CD4-positive, alpha-beta T cell treated with Interleukin-6 at 100 ng/mL for 8 hours (primary cell): ENCODE measurements at regions not wholly inside any gene's neighbourhood (a gene's known extent, or its start where the extent isn't known, plus 50 kb on each side); places are given as distances from the start of the nearest gene placed in this dataset.
"Not testable (repeated sequence)": the region's sequence is repeated elsewhere in the genome, so short reads cannot be mapped to it uniquely, and the experiment has no call there.

Experiments used
- DNase-seq: peaks from one replicate; pipeline ENCODE4 v3.0.0-alpha.2; 2020; ENCODE audit warnings: mixed read lengths, low spot score

DNA sequence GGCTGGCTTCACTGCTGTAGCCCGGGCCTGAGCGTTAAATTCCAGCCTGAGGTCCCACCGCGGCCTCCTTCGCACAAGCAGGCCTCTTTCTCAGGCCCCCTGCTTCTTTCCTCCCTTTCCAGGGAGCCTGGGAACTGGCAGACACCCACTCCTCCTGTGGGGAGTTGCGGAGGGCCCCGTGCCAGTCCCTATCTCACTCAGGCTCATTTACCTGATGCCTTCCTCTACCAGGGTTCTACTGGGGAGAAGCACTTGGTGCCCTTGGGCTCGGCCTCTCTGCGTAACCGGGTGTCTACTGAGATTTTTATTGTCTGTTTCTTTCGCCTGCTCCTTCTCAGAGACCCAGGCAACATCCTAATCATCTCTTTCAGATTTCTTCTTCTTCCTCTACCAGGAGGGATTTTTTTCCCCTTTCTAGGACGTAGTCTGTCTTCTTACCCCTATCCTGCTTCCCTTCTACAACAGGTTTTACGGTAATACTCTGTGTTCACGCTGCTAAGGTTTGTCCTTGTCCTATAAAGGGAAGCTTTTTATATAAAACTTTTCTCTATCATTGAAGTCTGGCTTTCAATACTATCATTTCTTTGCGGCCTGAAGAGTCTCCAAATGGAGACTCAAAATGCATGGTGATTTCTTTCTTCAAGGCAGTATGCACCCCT, 135.4 kb upstream of the GPR12 start:
- no peak for DNase-seq

DNA sequence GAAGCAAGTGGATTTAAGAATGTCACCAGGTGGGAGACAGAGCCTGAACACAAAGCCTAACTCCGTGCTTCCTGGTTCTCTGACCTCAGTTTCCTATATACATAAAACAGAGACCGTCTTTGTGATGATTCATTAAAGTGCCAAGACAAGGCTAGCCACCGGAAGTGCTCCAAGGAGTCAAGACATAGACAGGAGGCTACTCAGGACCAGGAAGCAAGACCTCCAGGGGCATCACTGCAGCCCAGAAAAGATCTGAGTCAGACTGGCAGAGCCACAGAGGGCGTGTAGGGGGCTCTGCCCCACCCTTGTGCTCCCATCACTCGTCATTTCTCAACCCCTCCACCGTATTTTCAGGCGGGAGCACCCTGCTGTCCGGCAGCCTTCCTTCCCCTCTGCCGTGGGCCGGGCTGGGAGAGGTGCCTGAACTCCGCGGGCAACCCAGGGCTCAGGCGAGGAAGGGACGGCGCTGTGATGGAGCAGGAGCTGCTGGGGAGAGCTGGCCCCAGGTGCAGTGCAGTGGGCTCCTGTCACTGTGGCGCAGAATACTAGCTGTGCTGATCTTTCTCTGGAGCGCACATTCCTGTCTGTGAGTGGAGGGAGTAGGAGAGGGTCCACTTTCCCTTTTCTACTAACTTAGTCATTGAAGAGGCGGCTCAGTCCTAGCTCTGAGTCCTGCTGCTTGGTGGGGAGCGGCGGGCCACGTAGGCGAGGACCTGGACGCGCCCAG, 134.7 kb upstream of the GPR12 start:
- DNase-seq: no peak

DNA sequence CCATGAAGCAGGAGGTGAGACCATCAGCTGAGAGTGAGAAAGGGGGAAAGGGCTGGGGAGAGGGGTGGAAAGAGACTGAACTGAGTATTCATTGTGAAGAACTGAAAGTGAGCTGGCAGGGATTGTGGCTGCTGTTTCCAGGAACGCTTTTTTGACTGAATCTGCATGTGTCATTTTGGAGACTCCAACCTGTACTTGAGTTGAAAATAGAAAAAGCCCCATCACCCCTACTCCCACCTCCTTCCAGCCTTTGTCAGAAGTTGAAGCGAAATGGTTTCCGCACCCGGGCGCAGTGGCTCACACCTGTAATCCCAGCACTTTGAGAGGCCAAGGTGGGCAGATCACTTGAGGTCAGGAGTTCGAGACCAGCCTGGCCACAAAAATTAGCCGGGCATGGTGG, 128.0 kb upstream of the GPR12 start:
- DNase-seq: no peak

DNA sequence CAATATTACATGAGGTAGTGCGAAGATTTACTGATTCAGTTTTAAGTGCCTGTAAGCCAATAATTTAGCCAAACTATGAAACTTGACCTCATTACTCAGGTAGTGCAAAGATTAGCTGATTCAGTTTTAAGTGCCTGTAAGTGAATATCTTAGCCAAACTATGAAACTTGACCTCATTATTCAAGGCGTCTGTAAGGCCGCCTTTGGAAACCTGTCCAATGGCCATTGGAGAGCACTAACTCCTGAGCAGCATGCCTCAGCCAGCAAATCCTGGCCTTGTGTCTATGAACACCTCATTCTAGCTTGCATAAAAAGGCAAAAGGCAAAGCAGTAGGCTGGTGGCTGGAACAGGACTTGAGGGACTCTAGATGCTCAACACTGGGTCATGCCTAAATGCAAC, 127.0 kb upstream of the GPR12 start:
- no peak for DNase-seq

DNA sequence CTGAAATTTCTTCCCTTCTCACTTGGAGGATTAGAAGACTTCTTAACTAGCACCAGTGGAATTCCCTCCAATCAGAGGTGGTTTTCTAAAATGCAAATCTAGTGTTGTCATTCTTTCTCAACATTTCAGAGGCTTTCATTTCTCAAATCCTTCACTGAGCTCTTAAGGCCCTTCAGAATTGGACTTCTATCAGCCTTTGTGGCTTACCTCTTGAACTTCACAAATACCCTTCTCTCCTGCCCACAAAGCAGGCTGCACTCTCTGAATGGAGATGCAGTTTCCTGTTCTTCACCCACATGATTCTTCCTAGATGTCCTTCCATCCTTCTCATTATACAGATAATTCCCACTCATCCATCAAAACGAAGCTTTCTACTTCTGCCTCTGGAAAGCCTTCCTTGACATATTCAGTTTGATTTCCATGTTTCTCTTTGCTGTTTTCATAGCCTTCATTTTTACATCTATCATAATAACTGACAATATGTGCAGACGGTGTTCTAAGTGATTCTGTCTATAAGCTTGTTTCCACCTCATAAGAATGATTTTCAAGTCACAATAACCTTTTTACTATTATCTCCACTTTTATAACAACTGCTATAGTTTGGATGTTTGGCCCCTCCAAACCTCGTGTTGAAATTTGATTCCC, 123.1 kb upstream of the GPR12 start:
- DNase-seq: no peak

DNA sequence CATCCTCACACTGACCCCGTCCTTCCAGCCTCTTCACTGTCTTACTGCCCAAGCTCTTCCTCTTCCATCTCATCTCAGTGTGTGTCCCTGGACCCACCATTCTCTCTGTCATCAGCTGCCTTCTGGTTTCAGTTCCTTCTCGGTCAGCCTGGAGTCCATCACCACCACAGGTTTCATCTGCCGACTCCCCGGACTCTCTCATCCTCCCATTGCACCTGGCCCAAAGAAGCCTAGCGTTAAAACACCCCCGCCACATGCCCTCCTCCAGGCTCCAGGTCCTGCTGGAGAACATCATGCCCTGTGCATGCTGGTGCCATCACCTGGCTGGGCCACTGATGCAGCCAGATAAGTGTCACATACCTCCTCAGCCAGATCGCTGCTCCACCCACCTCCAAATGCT, 122.1 kb upstream of the GPR12 start:
- no peak for DNase-seq

DNA sequence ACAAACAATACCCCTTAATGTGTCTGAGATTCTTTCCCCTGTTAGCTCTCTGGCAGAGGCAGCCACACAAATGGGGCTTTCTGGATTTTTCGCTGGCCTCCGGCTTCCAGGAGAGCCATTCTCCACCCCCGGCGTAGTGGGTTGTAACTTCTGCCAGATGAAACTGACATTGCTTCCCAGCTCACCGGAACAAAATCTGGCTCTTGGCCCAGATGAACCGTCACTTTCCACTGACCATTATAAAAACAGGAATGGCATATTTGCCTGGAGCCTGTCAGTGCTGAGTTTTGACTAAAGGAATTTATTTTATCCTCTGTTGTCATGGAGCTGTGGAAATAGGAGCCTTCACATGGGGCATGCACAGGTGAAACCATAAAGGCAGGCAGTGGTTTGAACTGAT, 120.6 kb upstream of the GPR12 start:
- no peak for DNase-seq

DNA sequence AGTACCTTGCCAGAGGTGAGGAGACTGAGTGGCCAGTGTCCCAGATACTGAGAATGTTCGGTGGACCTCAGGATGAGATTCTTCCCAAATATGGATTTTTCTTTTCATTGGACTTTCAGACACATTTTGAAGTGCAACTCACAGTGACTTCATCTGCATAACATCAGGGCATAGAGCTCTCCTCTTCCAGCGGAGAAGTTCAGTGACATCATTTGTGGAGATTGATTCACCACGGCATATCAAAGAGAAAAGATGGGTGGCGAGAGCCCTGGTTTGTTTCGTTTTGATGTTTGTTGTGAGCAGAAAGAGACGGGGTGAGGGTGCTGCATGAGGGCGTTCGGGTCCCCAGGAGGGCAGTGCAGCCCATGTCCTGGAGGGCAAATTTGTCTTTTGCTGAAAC, 120.1 kb upstream of the GPR12 start:
- no peak for DNase-seq

DNA sequence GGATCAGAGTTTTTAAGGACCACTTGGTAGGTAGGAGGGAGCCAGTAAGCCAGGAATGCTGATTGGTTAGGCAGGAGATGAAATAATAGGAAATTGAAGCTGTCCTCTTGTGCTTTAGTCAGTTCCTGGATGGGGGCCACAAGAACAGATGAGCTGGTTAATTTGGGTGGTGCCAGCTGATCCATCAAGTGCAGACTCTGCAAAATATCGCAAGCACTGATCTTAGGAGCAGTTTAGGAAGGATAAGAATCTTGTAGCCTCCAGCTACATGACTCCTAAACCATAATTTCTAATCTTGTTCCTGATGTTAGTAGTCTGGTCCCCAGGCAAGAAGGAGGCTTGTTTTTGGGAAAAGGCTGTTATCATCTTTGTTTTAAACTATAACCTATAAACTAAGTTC, 117.9 kb upstream of the GPR12 start:
- DNase-seq: no peak

DNA sequence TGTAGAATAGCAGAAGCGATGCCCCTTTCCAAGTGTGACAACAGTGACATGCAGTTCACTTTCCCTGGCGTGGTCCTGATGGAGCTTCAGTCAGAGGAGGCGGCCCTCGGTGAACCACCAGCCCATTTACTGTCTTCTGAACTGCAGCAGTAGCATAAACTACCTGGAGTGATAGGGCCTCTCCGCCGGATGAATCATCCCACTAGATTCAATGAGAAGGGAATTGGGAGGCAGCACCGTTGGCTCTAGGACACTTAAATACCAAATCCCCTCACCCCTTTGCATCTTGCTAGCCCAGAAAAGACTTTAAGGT, 112.8 kb upstream of the GPR12 start:
- DNase-seq: no peak

DNA sequence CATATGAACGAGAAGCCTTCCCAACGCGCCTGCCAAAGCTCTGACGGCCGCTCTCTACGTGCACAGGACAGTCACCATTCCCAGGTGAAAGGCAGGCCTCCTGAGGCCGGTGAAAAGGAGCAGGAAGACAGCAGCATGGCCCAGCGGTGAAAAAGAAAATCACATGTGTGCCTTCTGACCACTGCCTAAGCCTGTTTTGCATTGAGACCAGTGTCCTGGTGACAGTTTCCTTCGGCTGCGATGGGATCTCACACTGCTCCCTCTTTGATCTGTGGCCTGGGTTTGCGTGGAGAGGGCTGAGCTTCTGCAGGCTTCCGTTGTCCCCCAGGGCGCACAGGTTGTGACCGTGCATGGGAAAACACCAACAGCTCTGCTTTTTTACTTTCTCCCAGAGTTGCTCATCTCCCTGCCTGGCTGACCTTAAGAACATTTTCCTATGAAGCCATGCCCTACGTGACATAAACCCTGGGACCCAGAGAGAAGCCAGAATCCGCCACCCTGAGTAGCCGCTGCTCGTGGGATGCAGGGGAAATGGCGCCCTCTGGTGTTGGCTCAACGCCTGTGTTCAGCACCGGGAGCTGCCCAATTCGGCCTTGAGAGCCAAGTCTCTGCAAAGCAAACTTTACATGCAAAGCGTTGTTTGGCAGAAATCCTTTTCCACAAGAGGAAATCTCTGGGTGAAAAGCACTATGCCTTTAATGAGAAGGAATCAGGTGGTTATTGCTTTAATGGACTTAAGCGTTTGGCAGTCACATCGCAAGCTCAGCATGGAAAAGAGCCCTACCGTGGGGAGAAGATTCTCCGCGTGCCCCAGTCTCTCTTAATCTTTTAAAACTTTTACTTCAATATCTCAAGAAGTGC, 112.2 kb upstream of the GPR12 start:
- DNase-seq: no peak

DNA sequence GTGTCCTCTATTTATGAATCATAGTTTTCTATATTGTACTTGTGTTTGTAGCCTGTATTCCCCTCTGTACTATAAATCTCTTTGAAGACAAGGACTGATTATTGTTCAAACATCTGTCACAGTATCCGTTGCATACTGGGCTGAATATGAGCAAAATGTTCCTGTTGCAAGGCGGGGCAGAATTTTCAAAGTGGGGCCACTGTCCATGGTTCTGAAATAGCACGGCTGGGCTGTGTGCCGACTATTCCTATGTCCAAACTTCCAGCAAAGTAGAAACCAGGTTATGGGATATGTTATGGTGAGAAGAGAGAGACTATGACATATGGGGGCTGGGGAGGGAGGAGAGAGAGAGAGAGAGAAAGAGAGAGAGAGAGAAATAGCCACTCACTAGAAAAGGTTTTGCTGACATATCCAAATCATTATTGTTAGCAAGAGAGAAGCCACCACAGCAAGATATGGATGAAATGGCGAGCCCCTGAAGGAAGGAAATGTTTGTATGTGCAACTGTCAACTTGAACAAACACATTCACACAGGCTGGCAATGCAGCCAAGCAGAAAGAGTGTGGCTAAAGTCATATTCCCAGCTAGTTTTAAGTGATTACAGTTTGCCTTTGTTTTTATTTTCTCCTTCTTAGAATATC, 107.0 kb upstream of the GPR12 start:
- no peak for DNase-seq

DNA sequence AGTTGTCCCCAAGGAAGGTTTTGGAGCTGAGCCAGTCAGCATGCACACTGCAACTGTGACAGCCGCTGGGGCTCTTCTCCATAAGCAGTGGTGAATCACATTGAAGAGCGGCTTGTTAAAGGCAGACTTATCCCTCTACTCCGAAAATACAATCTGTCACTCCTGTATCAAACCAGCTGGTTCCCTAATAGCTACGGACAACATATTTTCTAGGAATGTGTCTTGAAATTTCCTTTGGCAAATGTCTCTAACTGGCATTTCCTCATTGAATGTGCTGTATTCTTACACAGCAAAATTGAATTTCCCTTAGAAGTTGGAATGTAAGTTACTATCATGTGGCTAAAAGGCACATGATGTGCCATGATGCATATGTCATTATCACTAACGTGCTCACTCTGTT, 104.0 kb upstream of the GPR12 start:
- DNase-seq: no peak

DNA sequence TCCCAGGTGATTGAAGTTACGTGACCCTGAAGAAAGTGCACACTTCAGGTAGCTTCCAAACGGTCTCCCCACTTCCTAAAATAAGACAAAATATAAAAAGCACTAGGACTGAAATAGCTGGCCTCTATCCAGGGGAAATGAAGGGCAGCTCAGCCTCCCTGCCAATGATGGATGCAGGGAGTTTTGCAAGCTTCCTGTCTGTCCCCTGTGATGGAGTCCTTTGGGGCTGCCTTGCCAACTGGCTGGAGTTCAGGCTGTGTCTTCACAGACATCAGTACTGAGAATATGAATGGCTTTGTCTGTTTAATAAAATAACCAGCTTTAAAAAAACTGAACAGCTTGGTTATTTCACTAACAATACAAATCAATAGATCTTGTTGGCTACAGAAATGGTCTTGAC, 101.4 kb upstream of the GPR12 start:
- no peak for DNase-seq

DNA sequence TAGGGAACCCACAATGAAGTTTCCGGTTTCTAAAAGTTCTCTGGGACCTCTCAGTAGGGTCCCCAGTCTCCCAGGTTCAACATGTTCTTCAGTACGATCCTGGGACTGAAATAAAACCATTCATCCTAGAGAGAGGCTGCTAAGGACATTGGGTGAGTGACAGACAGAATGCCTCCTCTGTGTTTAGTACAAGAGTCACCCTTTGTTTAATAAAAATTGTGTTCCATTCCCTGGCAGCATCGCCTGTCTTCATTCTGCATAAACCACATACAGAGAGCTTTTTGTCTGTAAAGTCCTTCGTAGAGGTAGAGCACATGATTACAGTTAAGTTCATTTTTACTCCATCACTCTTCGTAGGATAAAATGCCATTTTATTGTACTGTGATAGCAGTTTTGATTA, 95.3 kb upstream of the GPR12 start:
- DNase-seq: no peak

DNA sequence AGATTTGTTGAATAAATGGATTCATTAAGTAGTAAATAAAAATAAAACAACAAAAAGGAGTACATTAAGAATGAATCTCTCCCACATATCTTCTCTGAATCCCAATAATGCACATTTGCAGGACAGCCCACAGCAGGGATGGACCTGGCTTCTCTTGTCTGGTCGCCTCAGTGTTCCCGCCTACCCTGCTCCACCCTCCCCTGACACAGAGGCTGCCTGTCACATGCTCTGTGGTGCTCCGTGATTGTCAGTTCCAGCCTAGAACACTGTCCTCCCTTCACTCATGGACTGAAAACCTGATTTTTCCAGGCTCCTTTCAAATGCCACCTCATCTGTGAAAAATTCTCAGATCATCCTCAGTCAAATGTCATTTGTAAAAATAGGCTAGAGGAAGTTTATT, 94.5 kb upstream of the GPR12 start:
- DNase-seq: no peak

DNA sequence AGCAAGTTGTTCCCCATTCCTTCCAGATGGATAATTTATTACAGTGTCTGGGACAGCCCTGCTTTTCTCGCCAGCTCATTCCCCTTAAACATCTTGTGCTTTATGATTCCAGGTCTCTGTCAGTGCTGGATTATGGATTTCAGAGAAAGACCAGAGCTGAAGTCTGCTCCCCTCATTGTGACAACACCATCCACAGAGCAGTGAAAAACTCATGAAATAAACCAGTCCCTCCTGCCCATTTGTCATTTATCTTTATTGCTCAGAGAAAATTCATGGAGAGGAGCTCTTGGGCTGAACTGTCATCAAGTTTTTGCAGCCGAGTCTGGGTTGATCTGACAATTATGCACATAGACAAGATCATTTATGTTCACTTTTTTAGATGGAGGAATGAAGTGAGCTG, 92.7 kb upstream of the GPR12 start:
- no peak for DNase-seq

DNA sequence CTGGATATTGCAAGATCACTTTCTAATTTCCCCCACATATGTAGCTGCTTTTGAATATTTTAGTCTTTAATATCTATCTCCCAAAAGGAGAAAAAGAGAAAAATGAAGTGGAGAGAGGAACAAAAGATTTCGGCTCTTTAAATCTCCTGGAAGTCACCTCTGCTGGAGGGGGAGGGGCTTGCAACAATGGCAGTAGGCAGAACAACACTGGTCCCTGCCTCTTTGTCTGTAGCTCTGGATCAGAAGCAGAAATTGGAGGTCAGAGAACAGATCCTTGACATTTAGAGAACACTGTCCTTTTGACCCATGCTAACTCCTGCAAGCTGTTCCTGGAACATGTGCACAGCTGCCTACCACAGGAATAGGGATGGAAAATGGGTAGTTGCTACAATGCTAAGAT, 86.7 kb upstream of the GPR12 start:
- DNase-seq: no peak

DNA sequence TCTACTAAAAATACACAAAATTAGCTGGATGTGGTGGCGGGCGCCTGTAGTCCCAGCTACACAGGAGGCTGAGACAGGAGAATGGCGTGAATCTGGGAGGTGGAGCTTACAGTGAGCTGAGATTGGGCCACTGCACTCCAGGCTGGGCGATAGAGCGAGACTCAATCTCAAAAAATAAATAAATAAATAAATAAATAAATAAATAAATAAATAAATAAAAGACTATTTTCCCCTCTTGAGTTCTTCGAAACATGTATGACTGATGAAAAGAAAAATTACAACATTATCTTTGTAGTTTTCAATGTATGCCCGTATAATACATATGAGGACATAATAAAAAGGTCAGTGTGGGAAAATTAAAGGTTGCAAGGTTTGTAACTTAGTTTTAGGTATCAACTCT, 84.5 kb upstream of the GPR12 start:
- DNase-seq: not testable (repeated sequence)

DNA sequence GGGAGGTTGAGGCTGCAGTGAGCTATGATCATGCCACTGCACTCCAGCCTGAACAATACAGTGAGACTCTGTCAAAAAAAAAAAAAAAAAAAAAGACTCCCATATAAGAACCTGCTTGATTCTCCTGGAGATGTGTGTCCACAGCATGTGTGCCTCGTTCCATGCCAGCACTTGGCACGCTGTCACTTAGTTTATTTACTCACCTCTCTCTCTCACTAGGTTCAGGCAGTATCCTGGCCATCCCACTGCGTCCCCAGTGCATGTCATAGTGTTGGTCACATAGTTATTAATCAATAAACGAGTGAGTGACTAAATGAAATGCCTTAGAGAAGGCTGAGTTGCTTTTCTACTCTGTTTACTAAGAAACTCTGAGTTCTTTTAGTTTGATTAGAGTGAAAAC, 79.1 kb upstream of the GPR12 start:
- DNase-seq: no peak

DNA sequence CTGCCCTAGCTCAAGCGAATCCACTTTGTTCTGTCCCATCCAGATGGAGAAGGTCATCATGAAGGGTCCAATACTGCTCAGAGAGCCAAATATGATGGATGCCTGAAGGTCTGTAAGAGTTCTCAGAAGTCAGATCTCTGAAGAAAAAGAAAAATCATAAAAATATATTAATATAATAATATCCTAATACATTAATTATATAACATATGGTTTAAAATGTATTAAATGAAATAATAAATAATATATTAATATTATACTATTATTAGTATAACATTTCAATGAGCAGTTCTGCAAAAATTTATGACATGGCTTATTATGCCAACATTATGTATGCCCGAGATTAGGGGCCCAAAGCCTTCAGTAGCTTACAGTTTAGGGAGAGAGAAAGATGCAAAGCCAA, 78.2 kb upstream of the GPR12 start:
- DNase-seq: no peak

DNA sequence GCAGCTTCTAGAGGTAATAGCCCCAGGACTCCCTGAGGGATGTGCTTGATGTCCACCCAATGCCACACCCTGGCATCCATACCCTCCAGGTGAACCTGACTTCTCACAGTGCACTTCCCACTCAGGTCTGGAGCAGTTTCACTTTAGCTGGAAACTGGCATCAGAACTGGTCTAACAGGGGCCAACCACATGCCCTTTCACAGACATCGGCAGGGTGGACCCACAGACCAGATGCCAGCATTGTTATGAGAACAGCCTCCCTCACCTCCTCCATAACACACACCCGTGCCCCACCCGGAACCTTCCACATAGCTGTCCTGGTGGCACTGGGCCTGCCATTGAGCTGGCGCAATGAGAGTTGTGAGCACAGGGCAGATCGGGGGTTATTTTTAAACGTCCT, 77.4 kb upstream of the GPR12 start:
- DNase-seq: no peak
